Right renal pelvis (tissue), 4 donors: ENCODE measurements at regions not wholly inside any gene's neighbourhood (a gene's known extent, or its start where the extent isn't known, plus 50 kb on each side); places are given as distances from the start of the nearest gene placed in this dataset.

Source experiments
- DNase-seq, 4 donors: peaks; one replicate each; pipeline ENCODE4 v3.0.0-alpha.2; 2013; ENCODE audit warnings: low read depth in 4 of 4, low spot score in 3 of 4, missing footprints in 1 of 4

DNA sequence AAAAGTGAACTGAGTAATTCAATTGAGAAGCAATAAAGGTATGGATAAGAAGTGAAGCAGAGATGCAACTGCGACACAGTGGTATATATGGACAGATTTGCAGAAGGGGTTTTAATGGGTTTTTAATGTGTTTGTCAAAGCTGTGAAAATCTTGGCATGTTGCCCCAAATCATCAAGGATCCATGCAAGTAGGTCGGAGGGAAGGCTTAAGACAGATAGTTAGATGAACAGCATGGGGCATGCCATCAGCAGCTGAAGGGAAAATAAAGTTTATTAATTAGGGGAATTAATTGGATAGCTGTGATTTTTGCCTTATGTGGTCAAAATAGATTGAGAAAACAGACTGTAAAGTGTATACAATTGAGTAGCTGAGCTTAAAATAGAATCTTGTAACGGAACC lies 840.1 kb downstream of the JRKL start:
- DNase-seq: no peak

DNA sequence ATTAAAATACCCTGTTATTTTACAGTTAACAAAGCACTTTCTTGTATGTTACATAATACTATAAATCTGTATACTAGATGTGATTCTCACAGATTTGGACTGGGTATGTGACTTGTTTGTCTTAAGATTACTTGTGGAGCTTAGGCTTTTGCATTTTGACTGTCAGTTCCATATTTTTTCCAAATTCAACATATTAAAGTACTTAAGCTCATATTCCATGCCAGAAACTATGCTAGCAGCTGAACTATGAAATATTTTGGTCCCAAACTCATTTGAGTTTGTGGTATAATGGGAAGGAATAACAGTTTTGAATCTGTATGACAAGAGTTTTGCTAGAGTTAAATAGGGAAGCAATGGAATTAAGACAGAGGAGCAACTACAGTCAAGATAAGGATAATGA lies 841.4 kb downstream of the JRKL start:
- DNase-seq: no peak

DNA sequence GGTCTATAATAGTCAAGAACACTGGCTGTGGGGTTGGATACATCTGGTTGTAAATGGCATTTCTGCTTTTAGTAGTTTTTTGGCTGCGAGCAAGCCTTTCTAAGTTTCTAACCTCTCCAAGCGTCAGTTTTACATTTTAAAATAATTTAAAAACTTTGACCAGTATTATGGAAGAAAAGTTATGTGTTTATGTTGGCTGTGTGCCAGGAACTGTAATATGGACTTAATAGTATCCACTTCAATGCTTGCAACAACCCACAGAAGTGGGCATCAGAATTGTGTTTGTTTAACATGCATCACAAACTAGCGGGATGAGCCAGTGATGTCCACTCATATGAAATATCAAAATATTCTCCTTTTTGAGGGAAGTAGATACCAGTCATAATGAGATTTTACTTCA lies 844.2 kb downstream of the JRKL start:
- DNase-seq: no peak

DNA sequence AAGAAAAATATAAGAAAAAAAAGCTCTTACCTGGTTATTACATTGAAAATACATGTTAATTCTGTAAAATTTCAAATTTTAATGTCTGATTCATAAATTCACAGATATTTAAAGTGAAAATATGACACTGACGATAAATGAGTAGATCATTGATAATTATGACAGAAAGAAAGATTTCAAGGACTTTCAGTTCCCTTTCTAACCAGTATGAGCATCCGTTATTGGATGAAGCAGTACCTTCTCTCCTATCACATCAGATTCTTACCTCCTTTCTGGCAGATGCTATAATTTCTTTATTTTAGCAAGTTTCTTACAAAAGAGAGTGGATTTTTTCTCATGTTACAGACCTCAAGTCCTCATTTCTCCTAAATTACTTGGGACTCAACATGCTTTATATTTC lies 847.3 kb downstream of the JRKL start:
- DNase-seq: no peak

DNA sequence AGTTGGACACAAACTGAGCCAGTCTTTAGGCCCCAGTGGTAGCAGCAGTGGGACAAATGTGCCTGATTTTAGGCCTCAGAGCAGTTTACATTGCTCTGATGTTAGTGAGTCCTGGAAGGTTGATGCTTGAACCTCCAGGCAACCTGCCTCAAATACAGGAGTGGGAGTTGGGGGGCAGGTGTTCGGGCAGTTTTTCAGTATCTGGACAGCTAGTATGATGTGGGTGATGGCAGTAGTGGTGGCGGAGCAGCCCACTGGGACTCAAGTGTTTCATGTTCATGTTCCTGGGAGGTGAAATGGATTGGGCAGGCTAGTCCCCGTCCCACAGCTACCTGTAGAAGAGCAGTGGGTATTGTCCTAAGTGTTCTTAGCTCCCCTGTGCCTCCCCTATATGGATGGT lies 857.8 kb downstream of the JRKL start:
- DNase-seq: no peak

DNA sequence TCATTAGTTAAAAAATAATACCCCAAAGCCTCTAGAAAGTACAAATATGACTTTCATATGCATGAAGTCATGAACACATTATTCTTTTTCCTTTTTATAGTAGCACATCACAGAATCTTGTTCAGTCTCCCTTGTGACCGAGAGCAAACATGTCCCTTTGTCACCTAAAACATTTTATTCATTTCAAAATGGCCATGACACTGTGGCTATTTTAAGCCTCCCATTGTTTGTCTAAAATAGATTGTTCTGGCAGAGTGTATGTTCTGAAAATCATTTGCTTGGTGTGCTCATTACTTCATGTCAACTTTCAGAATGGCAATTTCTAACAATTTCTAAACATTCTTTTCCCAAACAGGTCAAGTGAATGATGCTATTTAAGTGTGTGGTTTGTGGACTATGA lies 865.0 kb downstream of the JRKL start:
- DNase-seq: no peak

DNA sequence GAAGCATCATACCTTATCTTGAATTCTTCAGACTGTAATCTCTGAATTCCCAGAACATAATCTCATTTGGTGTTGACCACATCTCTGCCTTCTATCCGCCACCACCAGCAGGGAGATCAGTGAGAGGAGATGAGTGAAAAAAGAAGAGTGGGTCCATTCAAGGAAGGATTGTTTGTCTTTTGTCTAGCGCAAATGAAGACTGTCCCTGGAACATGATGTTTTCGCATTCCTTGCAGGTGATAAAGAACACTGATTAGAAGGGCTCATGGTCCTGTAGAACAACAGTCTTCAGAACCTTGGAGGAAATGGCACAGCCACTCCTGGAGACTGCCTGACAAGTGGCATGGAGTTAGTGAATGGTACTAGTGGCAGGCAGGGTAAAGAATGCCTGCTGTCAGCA lies 869.6 kb downstream of the JRKL start:
- DNase-seq: no peak

DNA sequence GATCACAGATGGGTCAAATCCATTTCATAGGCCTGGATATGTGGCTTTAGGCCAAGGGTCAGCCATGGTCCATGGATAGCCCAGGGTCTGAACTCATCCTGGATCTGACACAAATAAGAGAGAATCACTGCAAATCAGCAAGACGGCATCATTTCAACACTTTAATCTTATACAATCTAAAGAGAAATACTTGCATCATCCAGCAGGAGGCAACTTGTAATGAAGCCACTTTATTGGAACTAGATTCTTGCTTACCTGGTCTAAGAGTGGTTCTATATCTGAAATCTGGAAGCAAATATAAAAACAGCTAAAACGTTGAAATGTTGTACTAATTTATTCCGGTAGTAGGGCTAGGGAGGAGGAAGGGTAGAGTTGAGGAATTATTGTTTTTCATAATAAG lies 870.1 kb downstream of the JRKL start:
- DNase-seq: no peak

DNA sequence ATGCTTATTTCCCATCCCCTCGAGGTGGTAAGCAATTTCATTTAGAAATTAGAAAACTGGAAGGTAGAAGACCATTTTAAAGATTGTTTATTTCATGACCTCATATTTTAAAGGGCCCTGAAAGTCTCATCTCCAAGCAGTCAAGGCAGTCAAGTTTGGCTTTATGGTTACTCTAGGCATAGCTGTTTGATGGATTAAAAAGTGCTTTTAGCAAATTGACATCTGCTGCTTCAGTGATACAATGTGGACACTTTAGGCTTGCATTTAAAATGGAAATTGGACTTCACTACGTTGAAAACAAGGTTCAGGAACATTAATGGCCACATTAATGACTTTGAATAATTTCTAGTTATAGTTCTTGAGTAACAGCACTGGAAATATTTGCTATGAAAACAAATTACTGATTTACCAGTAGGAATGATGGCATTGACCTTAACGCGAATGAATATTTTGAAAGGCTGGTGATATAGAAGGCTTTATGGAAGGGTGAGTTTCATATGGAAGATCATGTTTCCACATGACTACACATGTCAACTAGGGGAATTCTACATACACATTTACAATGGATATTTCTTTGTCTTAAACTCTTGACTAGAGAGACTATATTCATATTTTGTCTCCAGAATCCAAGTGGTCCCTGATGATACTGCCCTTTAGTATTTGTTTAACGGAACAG lies 873.5 kb downstream of the JRKL start:
- DNase-seq: no peak

DNA sequence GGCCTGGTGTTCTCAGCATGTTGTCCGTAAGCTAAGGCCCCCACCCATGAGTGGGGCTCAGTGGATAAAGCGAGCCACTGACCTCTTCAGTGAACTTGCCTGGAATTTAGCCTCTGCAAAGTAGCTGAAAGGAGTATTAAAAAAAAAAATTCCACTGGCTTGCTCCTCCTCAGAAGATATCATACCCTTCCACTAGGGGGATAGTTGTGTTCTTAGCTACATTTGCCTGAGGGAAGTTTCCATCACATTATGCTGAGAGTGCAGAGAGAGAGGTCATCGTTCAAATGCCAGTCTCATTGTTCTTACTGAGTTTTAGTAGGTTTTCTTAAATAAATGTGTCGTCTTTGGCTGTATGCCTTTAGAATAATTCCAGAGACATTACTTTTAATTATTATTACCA lies 879.7 kb downstream of the JRKL start:
- no peak for DNase-seq

DNA sequence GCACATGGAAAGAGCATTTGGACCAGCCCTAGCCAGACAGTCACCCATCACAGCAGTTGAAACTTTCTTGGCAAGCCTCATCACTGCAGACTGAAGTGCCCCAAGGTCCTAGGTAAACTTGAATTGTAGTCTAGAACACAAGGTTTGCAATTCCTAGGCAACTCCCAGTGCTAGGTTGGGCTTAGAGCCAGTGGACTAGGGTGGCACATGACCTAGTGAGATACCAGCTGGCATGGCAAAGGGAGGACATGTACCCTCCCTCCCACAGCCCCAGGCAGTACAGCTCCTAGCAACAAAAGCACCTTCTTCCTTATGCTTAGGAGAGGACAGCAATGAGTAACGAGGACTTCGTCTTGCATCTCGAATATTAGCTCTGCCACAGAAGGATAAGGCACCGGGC lies 889.5 kb downstream of the JRKL start:
- no peak for DNase-seq

DNA sequence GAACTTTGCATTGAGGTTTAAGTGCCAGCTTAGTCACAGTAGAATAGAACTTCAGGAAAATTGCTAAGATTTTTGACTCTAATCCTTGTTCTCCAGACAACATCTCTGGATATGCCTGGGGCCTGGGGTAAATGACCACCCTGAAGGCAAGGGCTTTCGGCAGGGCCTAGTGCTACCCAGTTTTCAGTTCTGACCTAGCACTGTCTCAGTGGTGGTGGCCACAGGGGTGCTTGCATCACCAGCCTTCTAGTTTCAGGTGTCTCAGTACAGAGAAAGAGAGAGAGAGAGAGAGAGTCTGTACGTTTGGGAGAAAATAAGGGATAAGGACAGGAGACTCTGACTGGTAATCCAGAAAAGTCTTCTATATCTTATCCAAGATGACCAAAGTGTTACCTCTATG lies 890.5 kb downstream of the JRKL start:
- DNase-seq: no peak

DNA sequence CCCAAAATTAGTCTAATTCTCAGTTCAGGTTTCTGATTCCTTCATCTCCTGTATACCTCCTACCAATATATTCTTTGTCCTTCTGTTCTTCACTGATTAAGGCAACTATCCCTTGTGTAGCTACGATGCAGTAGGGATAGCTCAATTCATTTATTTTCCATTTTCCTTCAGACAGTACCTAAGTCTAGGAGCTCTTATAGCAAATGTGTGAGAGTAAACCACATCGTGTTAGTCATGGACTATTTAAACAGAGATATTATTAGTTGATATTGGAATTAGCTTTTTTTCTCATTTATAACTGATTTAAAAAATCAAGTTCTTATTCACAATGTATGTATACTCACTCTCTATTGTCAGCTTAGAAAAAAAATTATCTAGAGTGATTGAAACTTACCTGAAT lies 900.0 kb downstream of the JRKL start:
- no peak for DNase-seq

DNA sequence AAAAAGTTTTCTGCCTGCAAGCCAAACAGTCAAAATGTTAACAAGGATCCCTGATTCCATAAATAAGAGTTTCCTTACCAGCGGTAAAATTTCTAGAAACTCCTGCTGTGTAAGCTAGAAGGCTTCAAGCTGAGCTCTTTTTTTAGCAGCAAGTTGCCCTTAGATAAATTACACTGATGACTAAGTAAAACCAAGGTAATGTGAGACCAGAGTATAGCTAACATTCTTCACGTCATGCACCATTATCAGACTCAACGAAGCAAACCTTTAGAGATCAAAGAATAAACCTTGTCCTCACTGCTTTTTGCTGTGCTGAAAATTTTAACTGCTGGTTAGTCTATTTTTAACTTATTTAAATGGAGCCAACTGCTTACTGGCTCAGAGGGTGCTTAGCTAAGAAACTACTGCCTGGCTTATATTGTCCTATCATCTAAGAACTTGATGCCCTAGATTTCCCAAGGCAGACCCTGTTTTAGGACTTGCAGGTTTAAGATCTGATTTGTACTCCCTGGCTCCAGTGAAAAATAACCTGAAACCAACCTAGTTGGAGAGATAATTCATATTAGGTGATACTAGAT lies 900.7 kb downstream of the JRKL start:
- peak in 3 of 4 donors; percentile 4 to 41 (median 20) for DNase-seq

DNA sequence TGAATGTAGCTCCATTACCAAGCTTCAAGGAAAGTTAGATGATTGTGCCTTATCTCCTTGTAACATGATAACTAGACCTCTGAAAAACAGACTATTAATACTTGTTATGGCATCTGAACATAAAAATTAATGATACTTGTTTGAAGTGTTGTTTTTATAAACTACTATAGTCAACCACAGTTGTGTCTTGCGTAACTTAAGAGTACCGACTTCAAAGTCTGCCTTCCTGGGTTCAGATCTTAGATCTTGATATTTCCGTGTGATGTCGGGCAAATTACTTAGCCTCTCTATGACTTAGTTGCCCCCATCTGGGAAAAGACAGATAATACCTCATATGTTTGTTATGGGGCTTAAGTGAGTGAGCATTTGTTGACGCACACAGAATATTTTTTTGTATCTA lies 906.5 kb downstream of the JRKL start:
- DNase-seq: no peak

DNA sequence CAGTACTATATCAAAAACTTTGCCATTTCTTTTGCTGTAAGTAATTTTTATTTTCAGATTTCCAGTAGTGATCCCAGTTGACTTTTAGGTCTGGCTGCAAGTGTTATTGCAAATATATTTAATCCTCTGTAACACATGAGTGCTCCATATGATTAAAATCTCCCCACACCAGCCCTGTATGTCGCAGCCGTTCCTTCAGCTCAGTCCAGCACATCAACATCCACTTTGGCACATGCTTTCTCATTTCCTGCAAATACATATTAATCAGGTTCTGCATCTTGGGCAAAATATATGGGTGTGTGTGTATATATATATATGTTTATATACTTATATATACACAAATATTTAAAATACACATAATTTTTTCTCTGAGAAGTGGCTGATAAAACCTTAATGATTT lies 919.5 kb downstream of the JRKL start:
- DNase-seq: no peak

DNA sequence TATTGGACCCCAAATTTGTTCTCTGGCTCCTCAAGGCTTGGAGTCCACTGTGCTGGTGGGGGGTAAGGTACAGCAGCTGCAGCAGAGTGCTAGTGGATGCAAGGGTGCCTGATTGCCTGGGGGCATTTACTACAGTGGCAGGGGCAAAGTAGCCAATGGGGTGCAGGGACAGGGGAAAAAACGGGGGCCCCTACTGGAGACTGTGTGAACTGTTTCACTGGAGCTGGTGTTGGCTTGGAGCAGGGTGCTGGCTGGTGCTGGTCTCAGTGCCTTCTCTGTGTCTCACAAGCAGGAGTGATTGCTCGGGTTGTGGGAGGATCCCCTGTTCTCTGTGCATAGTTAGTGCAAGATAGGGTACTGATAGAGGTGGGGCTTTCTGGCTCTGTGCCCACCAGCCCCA lies 935.9 kb downstream of the JRKL start:
- no peak for DNase-seq

DNA sequence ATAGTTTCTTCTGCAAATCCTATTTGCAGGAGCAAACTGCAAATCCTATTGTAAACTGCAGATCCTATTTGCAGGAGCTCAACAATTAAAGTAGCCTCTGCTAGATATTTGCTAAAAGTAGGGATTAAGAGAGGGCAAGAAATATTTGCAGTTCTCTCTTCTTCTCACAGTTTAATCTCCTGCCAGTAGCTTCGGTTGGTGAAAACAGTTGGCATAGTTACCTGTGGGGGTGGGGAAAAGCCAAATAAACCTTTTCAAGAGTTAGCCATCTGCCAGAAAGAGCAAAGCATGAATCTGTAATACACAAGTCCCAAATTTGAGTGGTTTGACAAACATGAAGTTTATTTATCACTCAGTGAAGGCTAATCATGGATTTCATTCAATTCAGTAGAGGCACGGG lies 942.5 kb downstream of the JRKL start:
- DNase-seq: no peak

DNA sequence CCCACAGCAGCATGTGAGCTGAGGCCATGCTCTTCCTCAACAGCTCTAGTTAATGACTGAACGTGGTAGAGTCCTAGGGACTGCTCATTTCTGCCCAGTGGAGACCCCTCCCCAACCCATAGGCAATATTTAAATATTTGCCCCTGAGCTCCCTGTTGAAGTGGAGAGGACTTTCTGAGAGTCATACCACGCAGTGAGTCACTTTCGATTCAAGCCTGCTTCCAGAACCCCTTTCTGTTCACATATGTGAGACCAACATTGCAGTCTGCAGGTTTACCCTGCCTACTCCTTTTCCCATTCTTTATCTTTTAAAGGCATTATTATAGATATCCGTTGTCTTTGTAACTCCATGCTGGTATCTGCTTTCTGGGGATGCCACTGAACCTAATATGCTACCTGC lies 946.3 kb downstream of the JRKL start:
- no peak for DNase-seq

DNA sequence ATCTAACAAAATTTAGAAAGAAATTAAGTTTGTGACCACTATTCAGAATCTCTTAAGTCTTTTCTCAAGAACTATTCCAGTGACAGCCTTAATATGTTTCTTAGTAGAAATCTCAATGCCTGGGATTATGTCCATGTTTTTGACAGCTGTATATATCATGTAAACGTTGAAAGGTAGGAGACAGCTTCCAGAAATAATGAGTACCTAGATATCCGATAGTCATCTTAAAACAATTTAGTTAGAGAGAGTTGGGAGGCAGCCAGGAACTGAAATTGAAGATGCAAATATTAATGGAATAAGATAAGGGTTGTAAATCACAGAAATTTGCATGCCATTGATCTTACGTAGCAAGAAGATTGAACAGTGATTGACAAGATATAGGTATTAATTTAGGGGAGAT lies 955.2 kb downstream of the JRKL start:
- DNase-seq: no peak

DNA sequence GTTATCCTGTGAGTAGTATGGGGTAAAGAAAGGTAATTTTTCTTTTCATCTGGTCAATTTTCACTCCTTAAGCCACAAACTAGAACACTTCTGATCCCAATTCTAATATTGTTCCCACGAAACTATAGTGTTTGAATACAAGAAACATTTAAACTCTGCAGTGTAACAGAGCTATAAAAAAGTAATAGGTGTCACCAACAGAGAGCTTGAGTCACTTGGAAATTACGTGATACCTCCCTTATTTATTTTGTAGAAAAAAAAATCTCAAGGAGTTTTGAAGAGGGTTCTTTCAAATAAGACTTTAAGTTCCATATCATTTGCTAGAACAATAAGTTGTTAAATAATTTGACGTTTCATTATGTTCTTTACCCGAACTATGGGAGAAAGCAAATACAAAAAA lies 959.4 kb downstream of the JRKL start:
- DNase-seq: no peak

DNA sequence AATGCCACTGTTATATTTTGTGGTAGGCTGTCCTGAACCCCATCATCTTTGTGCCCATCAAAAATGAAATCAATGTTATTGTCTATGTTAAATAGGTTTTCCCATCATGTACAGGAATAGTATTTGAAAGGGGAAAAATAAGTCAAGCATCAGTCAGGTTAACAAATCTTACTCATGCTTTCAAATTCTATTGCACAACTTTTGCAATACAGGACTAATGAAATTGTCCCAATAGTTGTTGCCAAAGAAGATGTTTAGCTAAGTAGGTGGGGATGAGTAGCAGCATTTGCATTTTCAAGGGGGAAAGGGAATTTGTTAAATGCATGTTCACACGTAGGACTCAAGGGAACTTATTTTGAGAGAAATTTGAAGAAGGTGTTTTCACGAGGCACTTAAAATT lies 962.1 kb downstream of the JRKL start:
- DNase-seq: no peak

DNA sequence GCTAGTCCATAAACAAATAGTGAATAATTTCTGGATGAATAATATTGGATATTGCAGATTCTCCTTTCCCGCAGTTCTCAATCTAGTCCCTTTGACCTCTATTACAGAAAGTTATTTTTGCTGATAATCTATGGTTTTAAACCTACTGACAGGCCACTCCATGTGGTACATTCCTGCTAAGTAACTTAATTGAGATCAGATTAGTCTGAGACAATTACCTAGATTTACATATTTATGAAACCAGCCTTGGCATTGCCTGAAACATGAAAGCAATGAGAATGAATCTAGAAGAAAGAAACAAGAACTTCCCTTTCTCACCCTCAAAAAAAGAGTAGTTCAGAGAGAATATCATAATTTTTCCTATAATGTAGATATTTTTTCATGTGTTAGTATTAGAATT lies 964.2 kb downstream of the JRKL start:
- DNase-seq: no peak
